Muscle of leg (tissue), 3 donors: ENCODE measurements at regions not wholly inside any gene's neighbourhood (a gene's known extent, or its start where the extent isn't known, plus 50 kb on each side); places are given as distances from the start of the nearest gene placed in this dataset.

Source experiments
- DNase-seq: peaks from one replicate; pipeline ENCODE4 v3.0.0; 2013
- H3K27ac ChIP-seq: one replicate; pipeline ENCODE4 v1.5.1; 2013; ENCODE audit warnings: mild to moderate bottlenecking, low read length, control low read depth
- H3K27me3 ChIP-seq: one replicate; pipeline ENCODE4 v1.6.1; 2013; ENCODE audit warnings: low read length; ENCODE audit not compliant: control insufficient read depth, insufficient read depth
- H3K36me3 ChIP-seq: one replicate; pipeline ENCODE4 v1.6.1; 2013; ENCODE audit warnings: low read length; ENCODE audit not compliant: control insufficient read depth, insufficient read depth
- H3K4me1 ChIP-seq: one replicate; pipeline ENCODE4 v1.6.1; 2013; ENCODE audit warnings: low read length; ENCODE audit not compliant: control insufficient read depth, insufficient read depth
- H3K4me3 ChIP-seq: one replicate; pipeline ENCODE4 v1.5.1; 2013; ENCODE audit warnings: low read length, control low read depth
- H3K9me3 ChIP-seq: replicated peaks from 2 replicates; pipeline ENCODE4 v1.6.1; 2013; ENCODE audit warnings: low read depth, low read length; ENCODE audit not compliant: control insufficient read depth
- WGBS: methylation state at CpG from one replicate; pipeline ENCODE4 v1.1.5; 2013; ENCODE audit warnings: missing lambda C conversion rate; ENCODE audit not compliant: insufficient coverage; 5-methylcytosine and 5-hydroxymethylcytosine counted together

- no peak overlapping the region for H3K27ac ChIP-seq
- no peak overlapping the region for H3K4me3 ChIP-seq
- H3K36me3 ChIP-seq: no peaks in the 10 kb centered on the region
- peaks cover 7% of the 10 kb centered on the region for H3K9me3 ChIP-seq
- DNase-seq: no peak
- WGBS: 100% methylated on average over 1 of the region's 9 CpGs
- H3K4me1 ChIP-seq: no peaks in the 10 kb centered on the region
- H3K27me3 ChIP-seq: no peaks in the 10 kb centered on the region
Observed at GRCh38 chr3:102106416-102107097, 257.2 kb downstream of the NFKBIZ start.

GRCh38 chr3:102112704-102113230 lies 263.5 kb downstream of the NFKBIZ start:
- Histone ChIP-seq H3K36me3 (no peaks in the 10 kb centered on the region), H3K27ac (no peak overlapping the region), H3K9me3 (peaks cover 3% of the 10 kb centered on the region), H3K4me3 (no peak overlapping the region), H3K4me1 (no peaks in the 10 kb centered on the region), H3K27me3 (no peaks in the 10 kb centered on the region)
- DNase-seq: no peak

- H3K27ac ChIP-seq: no peak overlapping the region
- 81% methylated on average over 8 of the region's 11 CpGs for WGBS
Observed at GRCh38 chr3:102113421-102114041, 264.2 kb downstream of the NFKBIZ start.

GRCh38 chr3:102114264-102114979 lies 265.1 kb downstream of the NFKBIZ start:
- peak; percentile 23 for DNase-seq
- Histone ChIP-seq H3K4me3 (no peak overlapping the region), H3K36me3 (no peaks in the 10 kb centered on the region), H3K9me3 (no peaks in the 10 kb centered on the region), H3K27ac (no peak overlapping the region), H3K27me3 (no peaks in the 10 kb centered on the region), H3K4me1 (no peaks in the 10 kb centered on the region)
- WGBS: 64% methylated on average over 5 of the region's 7 CpGs

More at GRCh38 chr3:102113421-102114041, 264.2 kb downstream of the NFKBIZ start:
- H3K9me3 ChIP-seq: no peaks in the 10 kb centered on the region
- H3K4me1 ChIP-seq: no peaks in the 10 kb centered on the region
- no peaks in the 10 kb centered on the region for H3K27me3 ChIP-seq
- H3K36me3 ChIP-seq: no peaks in the 10 kb centered on the region
- no peak overlapping the region for H3K4me3 ChIP-seq
- no peak for DNase-seq

- Histone ChIP-seq H3K27ac (no peak overlapping the region), H3K27me3 (no peaks in the 10 kb centered on the region)
- DNase-seq: no peak
Observed at GRCh38 chr3:102122527-102122926, 273.2 kb downstream of the NFKBIZ start.

GRCh38 chr3:102123590-102124190 lies 274.4 kb downstream of the NFKBIZ start:
- peaks cover 3% of the 10 kb centered on the region for H3K9me3 ChIP-seq
- no CpG with 5 or more reads among the region's 2 CpGs for WGBS
- no peak overlapping the region for H3K4me3 ChIP-seq
- H3K27me3 ChIP-seq: no peaks in the 10 kb centered on the region
- no peaks in the 10 kb centered on the region for H3K4me1 ChIP-seq
- H3K36me3 ChIP-seq: no peaks in the 10 kb centered on the region
- no peak for DNase-seq
- H3K27ac ChIP-seq: no peak overlapping the region

More at GRCh38 chr3:102122527-102122926, 273.2 kb downstream of the NFKBIZ start:
- Histone ChIP-seq H3K9me3 (peaks cover 3% of the 10 kb centered on the region), H3K4me1 (no peaks in the 10 kb centered on the region), H3K4me3 (no peak overlapping the region), H3K36me3 (no peaks in the 10 kb centered on the region)

- Histone ChIP-seq H3K27me3 (no peaks in the 10 kb centered on the region), H3K36me3 (no peaks in the 10 kb centered on the region), H3K4me3 (no peak overlapping the region), H3K4me1 (no peaks in the 10 kb centered on the region), H3K9me3 (peaks cover 3% of the 10 kb centered on the region), H3K27ac (no peak overlapping the region)
- no peak for DNase-seq
- WGBS: no CpG with 5 or more reads among the region's 2 CpGs
Observed at GRCh38 chr3:102124282-102124681, 275.0 kb downstream of the NFKBIZ start.

- no peak overlapping the region for H3K27ac ChIP-seq
- DNase-seq: no peak
- WGBS: no CpG with 5 or more reads among the region's 2 CpGs
- H3K4me3 ChIP-seq: no peak overlapping the region
- H3K9me3 ChIP-seq: peaks cover 3% of the 10 kb centered on the region
- no peaks in the 10 kb centered on the region for H3K27me3 ChIP-seq
- H3K36me3 ChIP-seq: no peaks in the 10 kb centered on the region
- H3K4me1 ChIP-seq: no peaks in the 10 kb centered on the region
Observed at GRCh38 chr3:102124704-102125103, 275.4 kb downstream of the NFKBIZ start.

GRCh38 chr3:102125197-102125993 lies 276.1 kb downstream of the NFKBIZ start:
- Histone ChIP-seq H3K9me3 (peaks cover 3% of the 10 kb centered on the region), H3K4me3 (no peak overlapping the region), H3K4me1 (no peaks in the 10 kb centered on the region), H3K27me3 (no peaks in the 10 kb centered on the region), H3K27ac (no peak overlapping the region), H3K36me3 (no peaks in the 10 kb centered on the region)
- 60% methylated on average over 1 of the region's 5 CpGs for WGBS
- DNase-seq: no peak
